Liver (tissue), 7 donors: ENCODE measurements at regions not wholly inside any gene's neighbourhood (a gene's known extent, or its start where the extent isn't known, plus 50 kb on each side); places are given as distances from the start of the nearest gene placed in this dataset.

Experiments
- DNase-seq: peaks from one replicate; pipeline ENCODE4 v3.0.0-alpha.2; 2017; ENCODE audit warnings: low spot score
- H3K27ac ChIP-seq, 2 donors: one replicate each; pipeline ENCODE4 v1.7.0; 2013; ENCODE audit warnings: inconsistent platforms in 2 of 2, low read length in 2 of 2, control low read depth in 1 of 2, low read depth in 1 of 2, mild to moderate bottlenecking in 1 of 2
- H3K27me3 ChIP-seq, 4 donors: one replicate each; pipeline versions ENCODE4 v1.6.1 to v1.7.0; 2013; ENCODE audit warnings: low read length in 3 of 4, inconsistent platforms in 1 of 4, mild to moderate bottlenecking in 1 of 4, moderate library complexity in 1 of 4; ENCODE audit not compliant: control insufficient read depth in 4 of 4, insufficient read depth in 4 of 4
- H3K36me3 ChIP-seq, 4 donors: one replicate each; pipeline versions ENCODE4 v1.6.1 to v1.7.0; 2013; ENCODE audit warnings: low read length in 3 of 4, mild to moderate bottlenecking in 3 of 4, low read depth in 1 of 4, moderate library complexity in 1 of 4; ENCODE audit not compliant: control insufficient read depth in 4 of 4, insufficient read depth in 3 of 4
- H3K4me1 ChIP-seq, 4 donors: one replicate each; pipeline versions ENCODE4 v1.6.1 to v1.7.0; 2013; ENCODE audit warnings: low read length in 3 of 4, mild to moderate bottlenecking in 3 of 4, moderate library complexity in 1 of 4; ENCODE audit not compliant: control insufficient read depth in 4 of 4, insufficient read depth in 4 of 4
- H3K4me3 ChIP-seq, 3 donors: one replicate each; pipeline versions ENCODE4 v1.6.1 to v1.7.0; 2013; ENCODE audit warnings: low read length in 3 of 3, control low read depth in 1 of 3, low read depth in 1 of 3, mild to moderate bottlenecking in 1 of 3
- H3K9ac ChIP-seq, 2 donors: one replicate each; pipeline ENCODE4 v1.7.0; 2013; ENCODE audit warnings: low read length in 2 of 2, mild to moderate bottlenecking in 2 of 2, moderate library complexity in 2 of 2, control low read depth in 1 of 2, low read depth in 1 of 2
- H3K9me3 ChIP-seq, 4 donors: one replicate each; pipeline versions ENCODE4 v1.6.1 to v1.7.0; 2013; ENCODE audit warnings: low read length in 3 of 4; ENCODE audit not compliant: control insufficient read depth in 4 of 4
- ATF3 ChIP-seq: IDR thresholded peaks from 2 replicates; pipeline ENCODE4 v1.6.1; 2016; ENCODE audit warnings: antibody characterized with exemption
- EGR1 ChIP-seq, 2 donors: IDR thresholded peaks; 2 replicates each; pipeline ENCODE4 v1.6.1; 2016 to 2018; ENCODE audit warnings: antibody characterized with exemption in 2 of 2, low read depth in 2 of 2
- FOXA1 ChIP-seq: IDR thresholded peaks from 2 replicates; pipeline ENCODE4 v1.6.1; 2016; ENCODE audit warnings: antibody characterized with exemption
- FOXA2 ChIP-seq: IDR thresholded peaks from 2 replicates; pipeline ENCODE4 v1.6.1; 2016; ENCODE audit warnings: antibody characterized with exemption
- HNF4A ChIP-seq, 2 donors: conservative IDR thresholded peaks; 2 replicates each; pipeline ENCODE4 v1.6.1; 2016; ENCODE audit warnings: antibody characterized with exemption in 2 of 2, mild to moderate bottlenecking in 2 of 2
- HNF4G ChIP-seq: IDR thresholded peaks from 2 replicates; pipeline ENCODE4 v1.6.1; 2016; ENCODE audit warnings: antibody characterized with exemption
- NR2F2 ChIP-seq: IDR thresholded peaks from 2 replicates; pipeline ENCODE4 v1.6.1; 2016; ENCODE audit warnings: antibody characterized with exemption
- RAD21 ChIP-seq, 2 donors: IDR thresholded peaks; 2 replicates each; pipeline ENCODE4 v1.6.1; 2016; ENCODE audit warnings: antibody characterized with exemption in 2 of 2, mild to moderate bottlenecking in 2 of 2
- REST ChIP-seq: IDR thresholded peaks from 2 replicates; pipeline ENCODE4 v1.6.1; 2016; ENCODE audit warnings: antibody characterized with exemption, mild to moderate bottlenecking
- RXRA ChIP-seq, 2 donors: IDR thresholded peaks; 2 replicates each; pipeline ENCODE4 v1.6.1; 2017 to 2018; ENCODE audit warnings: antibody characterized with exemption in 2 of 2, mild to moderate bottlenecking in 1 of 2
- SP1 ChIP-seq: IDR thresholded peaks from 2 replicates; pipeline ENCODE4 v1.6.1; 2018; ENCODE audit warnings: antibody characterized with exemption, mild to moderate bottlenecking
- TAF1 ChIP-seq: conservative IDR thresholded peaks from 2 replicates; pipeline ENCODE4 v1.6.1; 2016; ENCODE audit warnings: antibody characterized with exemption, mild to moderate bottlenecking
- YY1 ChIP-seq: IDR thresholded peaks from 2 replicates; pipeline ENCODE4 v1.6.1; 2016; ENCODE audit warnings: antibody characterized with exemption, mild to moderate bottlenecking
- ZBTB33 ChIP-seq: IDR thresholded peaks from 2 replicates; pipeline ENCODE4 v1.6.1; 2016; ENCODE audit warnings: antibody characterized with exemption
- WGBS: extraction: QIAGEN DNeasy Blood & Tissue Kit; methylation state at CpG from one replicate; pipeline ENCODE4 v1.1.7; 2013; 5-methylcytosine and 5-hydroxymethylcytosine counted together
- TF ChIP-seq, protein P1 (sequence below): IDR thresholded peaks from 2 replicates; pipeline ENCODE4 v1.6.1; 2016; ENCODE audit warnings: antibody characterized with exemption
- donor health status: healthy.
- donor health status: healthy.
- donor health status: healthy.
- donor health status: healthy.

GRCh38 chr10:54961040-54961439 lies 160.0 kb upstream of the PCDH15 start:
- no peak for TF ChIP-seq FOXA1
- no peak for TF ChIP-seq HNF4A (conservative IDR thresholded peaks at IDR 0.05)
- no peak for TF ChIP-seq RXRA (IDR thresholded peaks at IDR 0.05)
- TF ChIP-seq HNF4G = no peak
- TF ChIP-seq ATF3 = no peak
- no peak for TF ChIP-seq ZBTB33
- TF ChIP-seq TAF1 = no peak
- TF ChIP-seq, protein P1, sequence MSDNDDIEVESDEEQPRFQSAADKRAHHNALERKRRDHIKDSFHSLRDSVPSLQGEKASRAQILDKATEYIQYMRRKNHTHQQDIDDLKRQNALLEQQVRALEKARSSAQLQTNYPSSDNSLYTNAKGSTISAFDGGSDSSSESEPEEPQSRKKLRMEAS = no peak
- no peak for TF ChIP-seq SP1
- TF ChIP-seq YY1 = no peak
- no peak for TF ChIP-seq RAD21 (IDR thresholded peaks at IDR 0.05)
- no peak overlapping the region for H3K4me3 ChIP-seq
- no peak overlapping the region for H3K9ac ChIP-seq
- no peak for DNase-seq
- no peaks in the 10 kb centered on the region for H3K27me3 ChIP-seq
- 83% methylated on average over 4 of the region's 4 CpGs for WGBS
- no peak overlapping the region for H3K27ac ChIP-seq
- no peaks in the 10 kb centered on the region for H3K36me3 ChIP-seq
- H3K4me1 ChIP-seq = no peaks in the 10 kb centered on the region
- peaks cover 0 to 10% (median 6%) of the 10 kb centered on the region in 4 donors for H3K9me3 ChIP-seq

- 46% methylated on average over 1 of the region's 1 CpG for WGBS
- H3K4me3 ChIP-seq = no peak overlapping the region
Observed at GRCh38 chr10:54958844-54959243, 157.8 kb upstream of the PCDH15 start.

More at GRCh38 chr10:54958844-54959243, 157.8 kb upstream of the PCDH15 start:
- Histone ChIP-seq H3K27ac (no peak overlapping the region), H3K36me3 (no peaks in the 10 kb centered on the region), H3K27me3 (no peaks in the 10 kb centered on the region), H3K9me3 (peaks cover 0 to 10% (median 6%) of the 10 kb centered on the region in 4 donors), H3K4me1 (no peaks in the 10 kb centered on the region), H3K9ac (no peak overlapping the region)
- no peak for DNase-seq
- TF ChIP-seq HNF4G = no peak
- no peak for TF ChIP-seq FOXA1
- no peak for TF ChIP-seq FOXA2
- no peak for TF ChIP-seq HNF4A (conservative IDR thresholded peaks at IDR 0.05)
- no peak for TF ChIP-seq EGR1 (IDR thresholded peaks at IDR 0.05; ENCODE audit: low read depth in 2 of 2)
- no peak for TF ChIP-seq NR2F2
- no peak for TF ChIP-seq REST
- TF ChIP-seq RAD21 (IDR thresholded peaks at IDR 0.05) = no peak
- no peak for TF ChIP-seq ATF3
